HEK293 (cell line): ENCODE measurements at regions not wholly inside any gene's neighbourhood (a gene's known extent, or its start where the extent isn't known, plus 50 kb on each side); places are given as distances from the start of the nearest gene placed in this dataset.

Experiments used
- CTCF ChIP-seq: fragments of 450-650 bp; formaldehyde crosslinking; IDR thresholded peaks from 2 replicates; pipeline ENCODE4 v1.5.1; 2016; ENCODE audit warnings: missing biosample characterization, missing genetic modification characterization
- PBX3 ChIP-seq: sonication (generic); formaldehyde crosslinking; IDR thresholded peaks from 2 replicates; pipeline ENCODE4 v1.8.1; 2022; ENCODE audit warnings: mild to moderate bottlenecking, moderate library complexity, missing genetic modification reagents
- PRDM4 ChIP-seq: fragments of 450-650 bp; formaldehyde crosslinking; IDR thresholded peaks from 2 replicates; pipeline ENCODE4 v1.5.1; 2017; ENCODE audit warnings: missing biosample characterization, missing genetic modification characterization
- YY1 ChIP-seq: fragments of 450-650 bp; formaldehyde crosslinking; IDR thresholded peaks from 2 replicates; pipeline ENCODE4 v1.5.1; 2018; ENCODE audit warnings: missing biosample characterization, missing genetic modification characterization
- ZNF274 ChIP-seq, 2 experiments: fragments of 200-500 bp in 1 of 2; fragments of 450-650 bp in 1 of 2; sonication (Bioruptor generic) in 1 of 2; formaldehyde crosslinking in 1 of 2; IDR thresholded peaks; 2 replicates each; pipeline versions ENCODE4 v1.5.1 to v1.6.1; 2014 to 2016; ENCODE audit warnings: borderline replicate concordance in 1 of 2, inconsistent platforms in 1 of 2, low read length in 1 of 2, missing biosample characterization in 1 of 2, missing genetic modification characterization in 1 of 2
- ZNF623 ChIP-seq: fragments of 450-650 bp; formaldehyde crosslinking; IDR thresholded peaks from 2 replicates; pipeline ENCODE4 v1.5.1; 2016; ENCODE audit warnings: missing biosample characterization, missing genetic modification characterization
- ZSCAN18 ChIP-seq: fragments of 450-650 bp; formaldehyde crosslinking; IDR thresholded peaks from 2 replicates; pipeline ENCODE4 v1.5.1; 2016; ENCODE audit warnings: missing biosample characterization, missing genetic modification characterization

- TF ChIP-seq ZNF623 (no peak), PBX3 (CRISPR knock-in tag) (no peak), CTCF (no peak), ZSCAN18 (tag by site-specific recombination) (no peak), YY1 (no peak), ZNF274 (IDR thresholded peaks at IDR 0.05; ENCODE audit: low read length) (no peak), ZNF274 (tag by site-specific recombination; IDR thresholded peaks at IDR 0.05; ENCODE audit: borderline replicate concordance) (no peak), PRDM4 (tag by site-specific recombination) (no peak)
Measured at GRCh38 chr2:125490308-125490707, 1165.7 kb upstream of the GYPC start.
